ENCODE measurements at regions not wholly inside any gene's neighbourhood (a gene's known extent, or its start where the extent isn't known, plus 50 kb on each side); places are given as distances from the start of the nearest gene placed in this dataset.

DNA sequence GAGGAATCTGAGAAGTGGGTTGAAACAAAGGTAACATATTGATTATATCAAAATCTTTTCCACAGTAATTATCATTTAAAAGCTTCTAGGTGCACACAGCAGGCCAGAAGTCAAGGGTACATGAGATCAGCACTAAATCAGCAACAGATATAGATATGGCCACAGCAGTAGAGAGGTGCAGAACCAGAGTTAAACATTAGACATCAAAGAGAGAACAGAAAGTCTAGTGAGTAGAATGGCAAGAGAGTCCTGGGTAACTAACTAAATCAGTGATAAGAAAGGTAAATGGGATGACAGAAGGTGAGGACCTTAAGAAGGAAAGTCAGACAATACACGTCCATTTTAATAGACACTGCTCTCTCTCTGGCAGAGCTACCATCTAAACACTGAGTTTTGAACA is 119.5 kb upstream of the GRIA4 start:
- H3F3A ChIP-seq (ENCODE audit: insufficient read depth, low read depth) = no peaks in the 10 kb centered on the region
- no peak overlapping the region for H3K4me3 ChIP-seq
- no peaks in the 10 kb centered on the region for H3K36me3 ChIP-seq (ENCODE audit: low read depth)
- H3K79me2 ChIP-seq (ENCODE audit: low read depth) = no peaks in the 10 kb centered on the region
- BruUV-seq (replicated peaks) = no TSS peak
- peaks cover 7% of the 10 kb centered on the region; the same call in 1 of the 2 replicates for H3K9me3 ChIP-seq (ENCODE audit: insufficient read depth, low read depth)
- 0 out of 2 replicates have a peak overlapping the region, but pooled peaks have one; percentile 35 for H2AFZ ChIP-seq
- H3K27ac ChIP-seq = no peak overlapping the region
- no peaks in the 10 kb centered on the region for H4K20me1 ChIP-seq (ENCODE audit: insufficient read depth)
- TF ChIP-seq EZH2 (IDR thresholded peaks at IDR 0.05; ENCODE audit: low read depth) = no peak
- TF ChIP-seq, protein P1, sequence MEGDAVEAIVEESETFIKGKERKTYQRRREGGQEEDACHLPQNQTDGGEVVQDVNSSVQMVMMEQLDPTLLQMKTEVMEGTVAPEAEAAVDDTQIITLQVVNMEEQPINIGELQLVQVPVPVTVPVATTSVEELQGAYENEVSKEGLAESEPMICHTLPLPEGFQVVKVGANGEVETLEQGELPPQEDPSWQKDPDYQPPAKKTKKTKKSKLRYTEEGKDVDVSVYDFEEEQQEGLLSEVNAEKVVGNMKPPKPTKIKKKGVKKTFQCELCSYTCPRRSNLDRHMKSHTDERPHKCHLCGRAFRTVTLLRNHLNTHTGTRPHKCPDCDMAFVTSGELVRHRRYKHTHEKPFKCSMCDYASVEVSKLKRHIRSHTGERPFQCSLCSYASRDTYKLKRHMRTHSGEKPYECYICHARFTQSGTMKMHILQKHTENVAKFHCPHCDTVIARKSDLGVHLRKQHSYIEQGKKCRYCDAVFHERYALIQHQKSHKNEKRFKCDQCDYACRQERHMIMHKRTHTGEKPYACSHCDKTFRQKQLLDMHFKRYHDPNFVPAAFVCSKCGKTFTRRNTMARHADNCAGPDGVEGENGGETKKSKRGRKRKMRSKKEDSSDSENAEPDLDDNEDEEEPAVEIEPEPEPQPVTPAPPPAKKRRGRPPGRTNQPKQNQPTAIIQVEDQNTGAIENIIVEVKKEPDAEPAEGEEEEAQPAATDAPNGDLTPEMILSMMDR (conservative IDR thresholded peaks at IDR 0.05) = no peak
- intact Hi-C loops (cut with micrococcal nuclease; ENCODE audit: unreplicated experiment) = no loop called here
- H3K4me1 ChIP-seq (replicated peaks; ENCODE audit: insufficient read depth) = no peaks in the 10 kb centered on the region
- DNase-seq = no peak
- ChIA-PET POLR2A (ENCODE audit: unreplicated experiment) (no interaction called here), CTCF (no interaction called here)
- H3K27me3 ChIP-seq (ENCODE audit: insufficient read depth, low read depth) = no peaks in the 10 kb centered on the region
- H3K9me2 ChIP-seq (ENCODE audit: insufficient read depth) = no peaks in the 10 kb centered on the region
- H3K4me2 ChIP-seq = no peak overlapping the region

DNA sequence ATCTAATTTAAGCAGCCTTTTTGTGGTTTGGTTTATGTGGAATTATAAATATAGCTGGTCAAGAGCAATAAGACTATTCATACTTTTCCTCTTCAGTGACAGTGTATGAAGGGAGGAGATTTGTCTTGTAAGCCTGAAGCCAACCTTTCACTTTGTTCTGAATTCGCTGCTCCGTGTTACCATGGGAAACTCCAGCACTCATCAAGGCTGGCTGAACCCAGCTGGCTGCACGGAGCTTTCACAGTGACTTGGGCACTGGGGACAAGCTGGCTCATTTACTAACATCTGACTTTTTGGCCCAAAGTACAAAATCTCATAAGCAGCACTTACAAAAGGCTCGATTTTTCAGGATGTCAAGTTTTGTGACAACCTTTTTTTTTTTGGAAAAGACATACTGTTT is 120.4 kb upstream of the GRIA4 start:
- TF ChIP-seq, protein P1 (conservative IDR thresholded peaks at IDR 0.05) = no peak
- TF ChIP-seq EZH2 (IDR thresholded peaks at IDR 0.05; ENCODE audit: low read depth) = no peak
- H3K9me3 ChIP-seq (ENCODE audit: insufficient read depth, low read depth) = peaks cover 9% of the 10 kb centered on the region; the same call in 1 of the 2 replicates
- H3K9me2 ChIP-seq (ENCODE audit: insufficient read depth) = no peaks in the 10 kb centered on the region
- no peak overlapping the region for H3K27ac ChIP-seq
- no TSS peak for BruUV-seq (replicated peaks)
- no peaks in the 10 kb centered on the region for H3K4me1 ChIP-seq (replicated peaks; ENCODE audit: insufficient read depth)
- DNase-seq = no peak
- no peaks in the 10 kb centered on the region for H3K27me3 ChIP-seq (ENCODE audit: insufficient read depth, low read depth)
- POLR2A ChIA-PET (ENCODE audit: unreplicated experiment) = no interaction called here
- H4K20me1 ChIP-seq (ENCODE audit: insufficient read depth) = no peaks in the 10 kb centered on the region
- no peak overlapping the region for H3K4me3 ChIP-seq
- peak overlapping the region; percentile 41; the same call in 1 of the 2 replicates for H2AFZ ChIP-seq
- no peaks in the 10 kb centered on the region for H3K36me3 ChIP-seq (ENCODE audit: low read depth)
- no peak overlapping the region for H3K4me2 ChIP-seq
- intact Hi-C loops (cut with micrococcal nuclease; ENCODE audit: unreplicated experiment) = no loop called here
- no peaks in the 10 kb centered on the region for H3K79me2 ChIP-seq (ENCODE audit: low read depth)
- CTCF ChIA-PET = no interaction called here
- no peaks in the 10 kb centered on the region for H3F3A ChIP-seq (ENCODE audit: insufficient read depth, low read depth)

DNA sequence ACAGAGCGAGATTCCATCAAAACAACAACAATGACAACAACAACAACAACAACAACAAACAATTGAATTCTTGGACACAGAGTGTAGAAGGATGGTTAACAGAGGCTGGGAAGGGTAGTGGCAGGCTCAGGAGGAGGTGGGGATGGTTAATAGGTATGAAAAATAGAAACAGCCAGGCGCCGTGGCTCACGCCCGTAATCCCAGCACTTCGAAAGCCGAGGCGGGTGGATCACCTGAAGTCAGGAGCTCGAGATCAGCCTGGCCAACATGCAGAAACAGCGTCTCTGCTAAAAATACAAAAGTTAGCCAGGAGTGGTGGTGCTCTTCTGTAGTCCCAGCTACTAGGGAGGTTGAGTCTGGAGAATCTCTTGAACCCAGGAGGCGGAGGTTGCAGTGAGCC is 122.9 kb upstream of the GRIA4 start:
- H3K36me3 ChIP-seq (ENCODE audit: low read depth) = no peaks in the 10 kb centered on the region
- H3K4me3 ChIP-seq = no peak overlapping the region
- intact Hi-C loops (cut with micrococcal nuclease; ENCODE audit: unreplicated experiment) = no loop called here
- H3K4me2 ChIP-seq = no peak overlapping the region
- no TSS peak for BruUV-seq (replicated peaks)
- H4K20me1 ChIP-seq (ENCODE audit: insufficient read depth) = no peaks in the 10 kb centered on the region
- CTCF ChIA-PET = no interaction called here
- H3K9me2 ChIP-seq (ENCODE audit: insufficient read depth) = no peaks in the 10 kb centered on the region
- H3F3A ChIP-seq (ENCODE audit: insufficient read depth, low read depth) = no peaks in the 10 kb centered on the region
- no peak overlapping the region for H3K27ac ChIP-seq
- peaks cover 9% of the 10 kb centered on the region; the same call in 1 of the 2 replicates for H3K9me3 ChIP-seq (ENCODE audit: insufficient read depth, low read depth)
- no peak for TF ChIP-seq EZH2 (IDR thresholded peaks at IDR 0.05; ENCODE audit: low read depth)
- TF ChIP-seq, protein P1 (conservative IDR thresholded peaks at IDR 0.05) = no peak
- no peak for DNase-seq
- no peaks in the 10 kb centered on the region for H3K4me1 ChIP-seq (replicated peaks; ENCODE audit: insufficient read depth)
- no peaks in the 10 kb centered on the region for H3K27me3 ChIP-seq (ENCODE audit: insufficient read depth, low read depth)
- no peaks in the 10 kb centered on the region for H3K79me2 ChIP-seq (ENCODE audit: low read depth)
- POLR2A ChIA-PET (ENCODE audit: unreplicated experiment) = no interaction called here
- no peak overlapping the region for H2AFZ ChIP-seq

All from PC-9 (cell line).